Uterus (tissue), 2 donors: ENCODE measurements at regions not wholly inside any gene's neighbourhood (a gene's known extent, or its start where the extent isn't known, plus 50 kb on each side); places are given as distances from the start of the nearest gene placed in this dataset.
"Not testable (repeated sequence)": the region's sequence is repeated elsewhere in the genome, so short reads cannot be mapped to it uniquely, and the experiment has no call there.

Experiments used
- CTCF ChIP-seq, 4 experiments: fragments of 200-600 bp in 2 of 4; fragments of 450-650 bp in 2 of 4; sonication (generic) in 2 of 4; IDR thresholded peaks; one replicate each; pipeline ENCODE4 v1.5.1; 2016 to 2019; ENCODE audit warnings: antibody characterized with exemption in 4 of 4, mild to moderate bottlenecking in 2 of 4, moderate library complexity in 1 of 4
- POLR2A ChIP-seq, 2 donors: fragments of 450-650 bp; IDR thresholded peaks; one replicate each; pipeline ENCODE4 v1.6.1; 2016; ENCODE audit warnings: antibody characterized with exemption in 2 of 2, mild to moderate bottlenecking in 1 of 2, moderate library complexity in 1 of 2

- TF ChIP-seq CTCF, POLR2A (IDR thresholded peaks at IDR 0.05): not testable (repeated sequence)
Measured at GRCh38 chr2:215630796-215631195, 194.9 kb upstream of the FN1 start.
